Astrocyte (in vitro differentiated cells and primary cell): ENCODE measurements at regions not wholly inside any gene's neighbourhood (a gene's known extent, or its start where the extent isn't known, plus 50 kb on each side); places are given as distances from the start of the nearest gene placed in this dataset.
A peak's percentile ranks its signal among the peaks of the same experiment; 100 is the strongest.

ENCODE experiments used
- EZH2 ChIP-seq: IDR thresholded peaks from 2 replicates; pipeline ENCODE4 v1.6.1; 2012; ENCODE audit warnings: mild to moderate bottlenecking, low read length, inconsistent platforms; ENCODE audit not compliant: insufficient read depth
- TF ChIP-seq, protein P1 (sequence below): IDR thresholded peaks from 2 replicates; pipeline ENCODE4 v1.5.1; 2011; ENCODE audit warnings: low read depth, mild to moderate bottlenecking, inconsistent platforms, low read length, moderate library complexity; ENCODE audit not compliant: insufficient read depth

DNA sequence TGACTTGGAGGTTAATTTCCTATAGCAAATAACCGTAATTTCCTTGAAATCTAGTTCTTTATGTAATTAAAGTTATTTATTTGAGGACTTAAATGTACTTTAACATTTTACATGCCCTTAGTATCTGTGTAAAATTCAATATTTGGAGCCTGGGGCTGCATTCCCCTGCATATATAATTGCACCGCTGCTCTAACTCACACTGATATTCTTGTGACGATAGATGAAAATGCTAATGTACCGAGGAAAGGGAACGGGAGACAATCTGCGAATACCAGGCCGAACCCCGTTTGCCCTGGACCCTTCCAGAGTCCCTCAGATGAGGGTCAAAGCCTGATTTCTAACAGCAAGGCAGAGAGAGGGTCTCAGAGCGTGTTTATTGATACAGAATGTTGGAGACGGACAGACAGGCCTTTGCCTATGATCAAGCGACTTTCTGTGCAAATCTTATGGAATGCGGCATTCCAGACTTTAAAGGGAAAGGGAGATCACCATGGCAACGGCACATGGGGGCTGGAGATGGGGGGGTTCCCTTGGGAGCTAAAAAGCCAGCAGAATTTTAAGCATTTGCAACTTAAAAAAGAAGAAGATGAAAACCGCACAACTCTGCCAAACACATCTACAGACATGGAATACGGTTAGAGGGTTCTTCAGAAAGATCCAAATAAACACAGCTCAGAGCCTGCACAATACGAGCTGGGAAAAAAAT lies 57.6 kb upstream of the TWIST2 start:
- TF ChIP-seq, protein P1, sequence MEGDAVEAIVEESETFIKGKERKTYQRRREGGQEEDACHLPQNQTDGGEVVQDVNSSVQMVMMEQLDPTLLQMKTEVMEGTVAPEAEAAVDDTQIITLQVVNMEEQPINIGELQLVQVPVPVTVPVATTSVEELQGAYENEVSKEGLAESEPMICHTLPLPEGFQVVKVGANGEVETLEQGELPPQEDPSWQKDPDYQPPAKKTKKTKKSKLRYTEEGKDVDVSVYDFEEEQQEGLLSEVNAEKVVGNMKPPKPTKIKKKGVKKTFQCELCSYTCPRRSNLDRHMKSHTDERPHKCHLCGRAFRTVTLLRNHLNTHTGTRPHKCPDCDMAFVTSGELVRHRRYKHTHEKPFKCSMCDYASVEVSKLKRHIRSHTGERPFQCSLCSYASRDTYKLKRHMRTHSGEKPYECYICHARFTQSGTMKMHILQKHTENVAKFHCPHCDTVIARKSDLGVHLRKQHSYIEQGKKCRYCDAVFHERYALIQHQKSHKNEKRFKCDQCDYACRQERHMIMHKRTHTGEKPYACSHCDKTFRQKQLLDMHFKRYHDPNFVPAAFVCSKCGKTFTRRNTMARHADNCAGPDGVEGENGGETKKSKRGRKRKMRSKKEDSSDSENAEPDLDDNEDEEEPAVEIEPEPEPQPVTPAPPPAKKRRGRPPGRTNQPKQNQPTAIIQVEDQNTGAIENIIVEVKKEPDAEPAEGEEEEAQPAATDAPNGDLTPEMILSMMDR: no peak
- peak; percentile 18 for TF ChIP-seq EZH2
